NCI-H1048 (cell line): ENCODE measurements at regions not wholly inside any gene's neighbourhood (a gene's known extent, or its start where the extent isn't known, plus 50 kb on each side); places are given as distances from the start of the nearest gene placed in this dataset.

Source experiments
- DNase-seq: peaks from one replicate; lab custom pipeline; 2025; lab: John Stamatoyannopoulos, UW

GRCh38 chr21:27513825-27514224 is 546.9 kb upstream of the ADAMTS5 start:
- peak; percentile 55 for DNase-seq

GRCh38 chr21:27513016-27513415 is 546.1 kb upstream of the ADAMTS5 start:
- no peak for DNase-seq

GRCh38 chr21:27511233-27511632 is 544.3 kb upstream of the ADAMTS5 start:
- no peak for DNase-seq

GRCh38 chr21:27507695-27508094 is 540.8 kb upstream of the ADAMTS5 start:
- DNase-seq, result no peak

- no peak for DNase-seq
These were observed 538.6 kb upstream of the ADAMTS5 start for GRCh38 chr21:27505516-27505915.

- no peak for DNase-seq
These were observed 535.9 kb upstream of the ADAMTS5 start for GRCh38 chr21:27502801-27503200.

- no peak for DNase-seq
These were observed 531.1 kb upstream of the ADAMTS5 start for GRCh38 chr21:27498025-27498424.

- DNase-seq, result no peak
These were observed 528.9 kb upstream of the ADAMTS5 start for GRCh38 chr21:27495836-27496235.

- DNase-seq, result no peak
These were observed 526.7 kb upstream of the ADAMTS5 start for GRCh38 chr21:27493542-27493941.

- no peak for DNase-seq
These were observed 520.8 kb upstream of the ADAMTS5 start for GRCh38 chr21:27487676-27488075.

- DNase-seq, result no peak
These were observed 514.0 kb upstream of the ADAMTS5 start for GRCh38 chr21:27480841-27481261.

- DNase-seq, result no peak
These were observed 510.4 kb upstream of the ADAMTS5 start for GRCh38 chr21:27477296-27477695.

GRCh38 chr21:27476696-27477095 is 509.8 kb upstream of the ADAMTS5 start:
- no peak for DNase-seq

- DNase-seq, result no peak
These were observed 508.6 kb upstream of the ADAMTS5 start for GRCh38 chr21:27475363-27475955.

- DNase-seq, result no peak
These were observed 500.5 kb upstream of the ADAMTS5 start for GRCh38 chr21:27467366-27467765.

GRCh38 chr21:27466140-27466539 is 499.3 kb upstream of the ADAMTS5 start:
- DNase-seq, result no peak

- DNase-seq, result no peak
These were observed 497.8 kb upstream of the ADAMTS5 start for GRCh38 chr21:27464648-27465047.

GRCh38 chr21:27462726-27463125 is 495.8 kb upstream of the ADAMTS5 start:
- DNase-seq, result no peak

GRCh38 chr21:27454234-27454633 is 487.3 kb upstream of the ADAMTS5 start:
- no peak for DNase-seq

GRCh38 chr21:27451116-27451515 is 484.2 kb upstream of the ADAMTS5 start:
- no peak for DNase-seq

- no peak for DNase-seq
These were observed 483.3 kb upstream of the ADAMTS5 start for GRCh38 chr21:27450216-27450615.

- DNase-seq, result no peak
These were observed 482.1 kb upstream of the ADAMTS5 start for GRCh38 chr21:27448960-27449359.

- DNase-seq, result no peak
These were observed 481.0 kb upstream of the ADAMTS5 start for GRCh38 chr21:27447843-27448242.

- no peak for DNase-seq
These were observed 462.9 kb upstream of the ADAMTS5 start for GRCh38 chr21:27429710-27430341.
